ENCODE measurements at regions not wholly inside any gene's neighbourhood (a gene's known extent, or its start where the extent isn't known, plus 50 kb on each side); places are given as distances from the start of the nearest gene placed in this dataset.

DNA sequence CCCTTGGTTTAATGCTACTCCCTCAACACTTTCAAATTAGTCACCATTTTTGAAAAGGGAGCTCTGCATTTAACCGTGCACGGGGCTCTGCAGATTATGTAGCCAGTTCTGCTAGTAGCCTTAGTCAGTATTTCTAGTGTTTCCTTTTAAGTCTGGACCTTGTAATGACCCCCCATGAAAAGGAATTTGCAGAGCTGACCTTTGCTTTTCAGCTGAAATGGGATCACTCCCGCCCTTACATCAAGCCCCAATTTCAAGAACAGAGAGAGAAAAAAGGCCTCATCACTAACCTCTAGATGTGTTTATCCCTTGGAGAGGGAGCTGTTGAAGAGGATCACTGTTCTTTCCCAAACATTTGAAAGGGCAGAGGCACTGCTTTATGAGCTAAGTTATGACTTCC is 490.7 kb upstream of the BTBD3 start:
- TF ChIP-seq, protein P1, sequence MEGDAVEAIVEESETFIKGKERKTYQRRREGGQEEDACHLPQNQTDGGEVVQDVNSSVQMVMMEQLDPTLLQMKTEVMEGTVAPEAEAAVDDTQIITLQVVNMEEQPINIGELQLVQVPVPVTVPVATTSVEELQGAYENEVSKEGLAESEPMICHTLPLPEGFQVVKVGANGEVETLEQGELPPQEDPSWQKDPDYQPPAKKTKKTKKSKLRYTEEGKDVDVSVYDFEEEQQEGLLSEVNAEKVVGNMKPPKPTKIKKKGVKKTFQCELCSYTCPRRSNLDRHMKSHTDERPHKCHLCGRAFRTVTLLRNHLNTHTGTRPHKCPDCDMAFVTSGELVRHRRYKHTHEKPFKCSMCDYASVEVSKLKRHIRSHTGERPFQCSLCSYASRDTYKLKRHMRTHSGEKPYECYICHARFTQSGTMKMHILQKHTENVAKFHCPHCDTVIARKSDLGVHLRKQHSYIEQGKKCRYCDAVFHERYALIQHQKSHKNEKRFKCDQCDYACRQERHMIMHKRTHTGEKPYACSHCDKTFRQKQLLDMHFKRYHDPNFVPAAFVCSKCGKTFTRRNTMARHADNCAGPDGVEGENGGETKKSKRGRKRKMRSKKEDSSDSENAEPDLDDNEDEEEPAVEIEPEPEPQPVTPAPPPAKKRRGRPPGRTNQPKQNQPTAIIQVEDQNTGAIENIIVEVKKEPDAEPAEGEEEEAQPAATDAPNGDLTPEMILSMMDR (IDR thresholded peaks at IDR 0.05) = no peak
- TF ChIP-seq POLR2A (IDR thresholded peaks at IDR 0.05) = no peak

All from lower leg skin (tissue), 3 donors.